Left ventricle myocardium inferior (tissue), 1 donor: ENCODE measurements at regions not wholly inside any gene's neighbourhood (a gene's known extent, or its start where the extent isn't known, plus 50 kb on each side); places are given as distances from the start of the nearest gene placed in this dataset.

ENCODE experiments used
- DNase-seq: peaks from one replicate; pipeline ENCODE4 v3.0.0-alpha.2; 2020
- H3K27ac ChIP-seq: fragments of 200-600 bp; replicated peaks from 2 replicates; pipeline ENCODE4 v1.8.0; 2021
- H3K27me3 ChIP-seq: fragments of 200-600 bp; 2 replicates; pipeline ENCODE4 v1.8.0; 2021; ENCODE audit warnings: low read depth
- H3K36me3 ChIP-seq: fragments of 200-600 bp; 2 replicates; pipeline ENCODE4 v1.8.0; 2021
- H3K4me1 ChIP-seq: fragments of 200-600 bp; 2 replicates; pipeline ENCODE4 v1.8.0; 2021
- H3K4me3 ChIP-seq: fragments of 200-600 bp; 2 replicates; pipeline ENCODE4 v1.8.0; 2021; ENCODE audit warnings: mild to moderate bottlenecking, moderate library complexity
- H3K9me3 ChIP-seq: fragments of 200-600 bp; replicated peaks from 2 replicates; pipeline ENCODE4 v1.8.0; 2021
- CTCF ChIP-seq: fragments of 200-600 bp; IDR thresholded peaks from 2 replicates; pipeline ENCODE4 v1.8.0; 2021; ENCODE audit warnings: antibody characterized with exemption, mild to moderate bottlenecking, borderline replicate concordance
- intact Hi-C: fragments of 100-400 bp; cut with micrococcal nuclease; formaldehyde crosslinking; loops from one replicate; pipeline ENCODE4 v1.11.0; 2022
- donor health status: DM: no; HTN: yes; CAD: no; lungs with severe emphysema.

- no peak for TF ChIP-seq CTCF
- H3K4me3 ChIP-seq, result no peak overlapping the region
- H3K36me3 ChIP-seq, result no peaks in the 10 kb centered on the region
- no peak overlapping the region for H3K27ac ChIP-seq
- H3K9me3 ChIP-seq, result no peaks in the 10 kb centered on the region
- DNase-seq, result no peak
- no peaks in the 10 kb centered on the region for H3K4me1 ChIP-seq
- no peaks in the 10 kb centered on the region for H3K27me3 ChIP-seq
- intact Hi-C loops, result no loop called here
These were observed 710.0 kb upstream of the ID2 start for GRCh38 chr2:7971841-7972240.

- DNase-seq, result no peak
- intact Hi-C loops, result no loop called here
- Histone ChIP-seq H3K36me3 (no peaks in the 10 kb centered on the region), H3K9me3 (no peaks in the 10 kb centered on the region), H3K27me3 (no peaks in the 10 kb centered on the region), H3K4me3 (no peak overlapping the region), H3K4me1 (no peaks in the 10 kb centered on the region), H3K27ac (no peak overlapping the region)
- no peak for TF ChIP-seq CTCF
These were observed 709.2 kb upstream of the ID2 start for GRCh38 chr2:7972670-7973069.

DNA sequence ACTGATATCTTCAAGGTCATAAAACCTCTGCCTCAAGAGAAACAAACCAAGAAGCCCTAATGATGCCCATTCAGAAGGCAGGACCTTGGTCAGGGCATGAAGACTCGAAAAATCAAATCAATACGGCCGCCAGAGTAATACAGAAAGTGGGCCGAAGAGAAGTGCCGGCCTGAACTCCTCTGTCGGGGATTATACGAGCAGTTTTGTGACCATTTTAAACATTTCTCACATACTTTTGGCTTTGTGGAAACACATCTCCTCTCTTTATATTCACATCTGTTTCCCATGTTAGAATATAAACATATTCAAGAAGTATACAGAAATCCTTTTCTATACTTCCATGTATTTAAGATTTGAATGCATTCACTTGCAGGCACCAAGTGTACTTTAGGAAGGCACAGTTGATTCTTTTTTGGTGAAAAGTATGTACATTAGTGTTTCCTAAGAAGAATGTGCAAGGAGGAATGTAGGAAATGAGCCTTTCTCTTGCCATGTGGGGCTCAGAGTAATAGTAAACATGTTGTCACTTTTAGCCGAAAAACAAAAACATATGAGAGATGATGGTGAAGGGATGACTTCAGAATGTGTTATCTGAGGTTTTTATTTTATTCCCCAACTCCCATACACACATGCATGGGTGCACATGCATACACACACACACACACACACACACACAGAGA is 707.9 kb upstream of the ID2 start:
- Histone ChIP-seq H3K27ac (no peak overlapping the region), H3K27me3 (no peaks in the 10 kb centered on the region), H3K4me1 (no peaks in the 10 kb centered on the region), H3K4me3 (no peak overlapping the region), H3K9me3 (no peaks in the 10 kb centered on the region), H3K36me3 (no peaks in the 10 kb centered on the region)
- TF ChIP-seq CTCF, result no peak
- DNase-seq, result no peak
- intact Hi-C loops, result no loop called here

GRCh38 chr2:7974936-7975335 is 706.9 kb upstream of the ID2 start:
- no peaks in the 10 kb centered on the region for H3K9me3 ChIP-seq
- no peak for DNase-seq
- no peaks in the 10 kb centered on the region for H3K27me3 ChIP-seq
- no peak overlapping the region for H3K27ac ChIP-seq
- intact Hi-C loops, result no loop called here
- H3K4me3 ChIP-seq, result no peak overlapping the region
- H3K36me3 ChIP-seq, result no peaks in the 10 kb centered on the region
- TF ChIP-seq CTCF, result no peak
- H3K4me1 ChIP-seq, result no peaks in the 10 kb centered on the region

DNA sequence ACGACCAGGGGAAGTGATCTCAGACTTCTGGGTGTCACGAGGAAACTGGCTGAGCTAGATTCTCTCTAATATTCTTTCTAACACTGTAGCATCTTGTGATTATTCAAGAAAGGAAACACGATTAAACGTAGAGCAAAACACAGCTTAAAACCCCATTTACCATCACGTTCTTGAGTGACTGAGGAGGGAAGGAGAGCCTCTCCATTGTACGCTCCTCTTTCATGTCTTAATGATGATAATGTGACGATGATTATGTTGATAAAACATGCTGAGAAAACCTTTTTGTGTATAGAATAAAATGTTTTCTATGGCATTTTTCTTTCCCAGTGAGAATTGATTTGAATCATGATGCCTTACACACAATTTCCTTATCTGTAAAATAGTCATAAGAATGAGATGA is 705.6 kb upstream of the ID2 start:
- no peak for TF ChIP-seq CTCF
- Histone ChIP-seq H3K27me3 (no peaks in the 10 kb centered on the region), H3K27ac (no peak overlapping the region), H3K4me1 (no peaks in the 10 kb centered on the region), H3K36me3 (no peaks in the 10 kb centered on the region), H3K4me3 (no peak overlapping the region), H3K9me3 (no peaks in the 10 kb centered on the region)
- no peak for DNase-seq
- intact Hi-C loops, result no loop called here
